GM18858 (cell line): ENCODE measurements at regions not wholly inside any gene's neighbourhood (a gene's known extent, or its start where the extent isn't known, plus 50 kb on each side); places are given as distances from the start of the nearest gene placed in this dataset.
"Not testable (repeated sequence)": the region's sequence is repeated elsewhere in the genome, so short reads cannot be mapped to it uniquely, and the experiment has no call there.

Source experiments
- ATAC-seq: cut with Tn5 transposase; IDR thresholded peaks from one replicate; pipeline ENCODE4 v1.9.1; 2021; ENCODE audit not compliant: unreplicated experiment

DNA sequence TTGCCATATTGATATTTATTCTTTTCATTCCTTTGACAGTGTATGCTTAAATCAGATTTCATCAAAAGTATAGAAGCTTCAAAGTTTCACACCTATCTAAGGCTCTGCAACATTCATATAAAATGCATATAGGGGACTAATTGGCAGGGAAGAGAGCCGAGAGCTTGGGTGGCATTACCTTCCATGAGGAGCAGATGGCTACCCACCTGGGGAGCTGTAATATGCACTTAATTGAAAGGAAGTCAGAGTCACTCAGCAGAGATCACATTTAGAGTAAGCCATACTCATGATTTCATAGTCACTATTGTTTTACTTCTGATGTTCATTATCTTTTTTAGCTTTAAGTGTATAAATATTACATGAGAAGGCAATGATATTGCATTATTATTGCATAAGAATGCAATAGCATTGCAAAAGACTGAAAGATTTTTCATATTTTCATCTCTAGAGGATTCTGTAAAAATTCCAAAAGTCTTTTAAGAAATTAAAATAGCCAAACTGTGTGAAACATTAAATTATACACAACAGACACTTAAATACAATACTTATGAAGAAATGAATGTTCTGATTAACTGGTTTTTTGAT lies 1305.2 kb downstream of the EPHA7 start:
- no peak for ATAC-seq

DNA sequence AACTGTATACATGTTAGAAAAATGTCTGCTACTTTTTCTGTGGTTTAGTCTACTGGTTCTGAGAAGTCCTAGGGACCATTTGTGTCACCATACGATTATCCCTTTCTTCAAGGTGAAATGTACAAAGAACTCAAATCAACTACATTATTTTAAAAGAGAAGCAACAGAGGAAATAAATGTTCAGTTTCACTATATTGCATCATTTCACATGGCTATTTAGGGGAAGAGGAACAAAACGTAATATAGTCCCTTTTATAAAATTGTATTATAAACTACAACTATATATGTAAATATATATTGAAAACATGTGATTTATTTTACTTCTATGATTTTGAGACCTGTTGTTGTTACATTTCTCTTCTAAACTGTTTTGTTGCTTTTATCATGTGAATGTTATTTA lies 1308.0 kb downstream of the EPHA7 start:
- ATAC-seq, result no peak

DNA sequence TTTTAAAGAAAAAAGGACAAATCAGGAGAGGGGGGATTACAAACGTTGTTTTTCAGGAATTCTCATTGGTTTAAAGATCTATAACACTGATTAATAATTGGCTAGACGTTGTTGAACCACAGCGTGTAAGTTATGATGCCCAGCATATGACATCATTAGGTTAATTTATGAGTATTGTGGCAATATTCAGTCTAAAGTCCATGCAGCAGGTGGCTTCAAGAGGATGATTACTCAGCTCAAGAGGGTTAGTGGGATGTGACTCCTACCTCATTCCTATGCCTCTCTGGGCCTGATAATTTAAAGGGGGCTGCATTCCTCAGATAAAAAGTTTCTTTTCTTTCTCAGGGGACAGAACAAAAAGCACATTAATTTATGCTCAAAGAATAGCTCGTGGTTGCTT lies 1309.0 kb downstream of the EPHA7 start:
- ATAC-seq, result no peak

DNA sequence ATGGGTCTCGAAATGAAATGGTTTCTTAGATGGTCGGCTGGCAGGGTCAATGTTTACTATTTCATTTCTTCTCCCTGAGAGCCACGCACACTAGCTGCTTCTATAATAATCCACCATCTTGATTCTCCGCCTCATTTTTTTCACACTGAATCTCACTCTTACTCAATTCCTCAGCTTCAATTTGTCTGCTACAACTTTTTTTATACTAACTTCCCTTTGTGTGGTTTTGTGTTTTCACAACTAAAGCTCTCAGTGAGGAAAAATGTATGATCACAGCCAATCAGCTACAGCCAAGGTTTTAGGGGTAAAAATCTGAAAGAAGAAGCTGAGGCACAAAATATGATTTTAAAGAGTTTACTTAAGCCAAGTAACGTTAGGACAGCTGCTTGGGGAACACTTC lies 1309.4 kb downstream of the EPHA7 start:
- no peak for ATAC-seq

DNA sequence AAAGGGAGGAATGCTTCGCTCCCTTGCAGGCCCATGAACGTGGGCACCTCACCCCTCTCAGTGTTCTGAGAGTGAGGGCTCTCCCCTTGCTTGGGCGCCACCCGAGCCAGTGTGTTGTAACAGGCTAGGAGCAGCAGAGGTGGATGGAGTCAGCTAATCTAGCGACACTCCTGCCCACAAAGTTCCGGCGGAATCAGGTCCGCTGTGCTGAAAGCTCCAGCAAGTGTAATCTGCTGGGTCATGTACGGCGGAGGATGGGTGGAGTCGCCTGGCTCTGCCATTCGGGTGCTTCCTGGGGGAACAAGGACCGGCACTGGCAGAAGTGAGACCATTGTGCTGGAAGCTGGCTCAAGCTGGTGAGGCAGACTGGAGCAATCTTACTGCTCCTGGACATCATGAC lies 1310.1 kb downstream of the EPHA7 start:
- no peak for ATAC-seq

DNA sequence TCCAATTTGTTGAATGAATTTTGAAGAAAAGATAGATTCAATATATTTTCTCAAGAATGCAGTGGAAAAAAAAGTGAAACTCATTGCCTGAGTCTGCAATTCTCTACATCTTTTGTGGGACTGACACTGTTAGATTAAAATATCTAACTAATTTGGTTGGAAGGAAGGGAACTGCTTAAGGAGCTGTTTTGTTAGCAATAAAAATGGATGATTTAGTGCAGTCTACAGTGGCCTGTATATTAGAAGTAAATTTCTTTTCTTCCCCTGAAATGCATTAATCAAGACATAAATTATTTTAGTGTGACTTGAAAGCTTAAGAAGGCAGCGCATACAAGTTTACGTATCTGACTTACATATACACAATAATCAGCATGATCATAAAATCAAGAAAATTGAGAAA lies 1332.6 kb downstream of the EPHA7 start:
- ATAC-seq, result no peak

DNA sequence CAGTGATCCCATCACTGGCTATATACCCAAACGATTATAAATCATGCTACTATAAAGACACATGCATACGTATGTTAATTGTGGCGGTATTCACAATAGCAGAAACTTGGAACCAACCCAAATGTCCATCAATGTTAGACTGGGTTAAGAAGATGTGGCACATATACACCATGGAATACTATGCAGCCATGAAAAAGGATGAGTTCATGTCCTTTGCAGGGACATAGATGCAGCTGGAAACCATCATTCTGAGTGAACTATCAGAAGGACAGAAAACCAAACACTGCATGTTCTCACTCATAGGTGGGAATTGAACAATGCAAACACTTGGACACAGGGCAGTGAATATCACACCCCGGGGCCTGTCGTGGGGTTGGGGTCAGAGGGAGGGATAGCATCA lies 1335.4 kb downstream of the EPHA7 start:
- ATAC-seq, result not testable (repeated sequence)

DNA sequence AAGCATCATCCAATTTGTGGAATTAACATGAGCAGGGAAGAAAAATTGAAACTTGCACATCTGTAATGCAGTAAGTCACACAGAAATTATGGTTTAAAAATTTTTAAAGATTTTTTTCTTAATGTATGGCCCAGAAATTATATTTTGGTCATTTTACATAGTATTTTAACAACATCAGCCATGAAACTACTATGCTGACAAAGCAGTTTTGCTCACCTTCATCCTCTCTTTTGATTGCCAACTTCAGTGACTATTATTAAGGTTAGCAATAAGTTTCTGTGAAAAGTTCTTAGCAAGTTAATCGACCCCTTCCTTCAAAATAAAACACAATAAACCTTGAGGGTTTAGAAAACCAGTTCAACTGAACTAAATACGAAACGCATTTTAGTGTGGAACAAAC lies 1347.0 kb downstream of the EPHA7 start:
- no peak for ATAC-seq

DNA sequence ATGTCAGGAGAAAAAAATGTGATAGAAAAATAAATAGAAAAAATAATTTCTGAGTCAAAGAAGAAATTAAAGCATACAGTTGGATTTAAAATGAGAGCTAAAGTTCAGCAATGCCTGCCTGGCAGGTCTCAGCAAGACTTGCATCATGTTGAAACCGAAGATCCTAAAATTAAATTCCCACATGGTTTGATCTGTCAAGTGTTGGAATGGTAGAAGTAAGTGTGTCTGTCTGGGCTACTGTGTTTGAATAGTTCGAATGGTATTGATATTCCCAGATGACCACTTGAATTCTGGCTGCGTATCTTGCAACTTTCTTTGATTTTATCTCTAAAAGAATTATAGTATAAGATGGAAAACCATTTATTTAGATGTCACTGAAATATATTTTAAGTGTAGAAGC lies 1349.6 kb downstream of the EPHA7 start:
- no peak for ATAC-seq

DNA sequence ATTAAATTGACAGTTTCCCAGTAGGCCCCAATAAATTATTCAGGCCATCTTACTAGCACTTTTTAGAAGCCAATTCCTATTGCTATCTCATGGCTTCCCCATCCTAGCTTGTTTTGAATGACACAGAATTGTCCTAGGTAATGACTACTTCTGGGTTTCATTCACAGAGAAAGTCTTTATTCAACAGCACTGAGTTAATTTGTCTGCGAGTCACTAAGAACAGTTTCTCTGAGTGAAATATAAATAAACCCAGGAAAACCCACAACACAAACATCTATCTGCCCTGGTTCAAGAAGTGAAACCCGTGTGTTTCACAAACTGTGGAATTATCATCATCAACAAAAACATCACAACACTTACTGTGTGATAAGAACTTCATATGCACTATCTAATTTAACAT lies 1366.8 kb downstream of the EPHA7 start:
- no peak for ATAC-seq

DNA sequence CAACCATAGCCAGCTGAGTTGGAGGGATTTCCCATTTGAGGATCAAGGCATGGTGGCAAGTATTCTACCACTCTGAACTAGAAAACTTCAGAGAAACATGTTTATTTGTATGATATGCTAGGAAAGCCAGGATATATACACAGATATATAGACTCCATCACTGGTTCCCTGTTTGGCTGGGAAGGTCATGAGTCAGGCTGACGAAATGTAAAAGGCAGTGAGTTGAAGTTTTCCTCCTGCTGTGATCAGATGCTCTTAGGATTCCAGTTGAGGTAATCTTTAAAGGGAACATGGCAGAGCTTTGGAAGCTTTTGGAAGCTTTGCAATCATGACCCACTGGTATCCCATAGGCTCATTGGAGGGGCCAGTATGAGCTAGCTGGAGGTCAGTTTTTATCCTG lies 1369.1 kb downstream of the EPHA7 start:
- ATAC-seq, result no peak

DNA sequence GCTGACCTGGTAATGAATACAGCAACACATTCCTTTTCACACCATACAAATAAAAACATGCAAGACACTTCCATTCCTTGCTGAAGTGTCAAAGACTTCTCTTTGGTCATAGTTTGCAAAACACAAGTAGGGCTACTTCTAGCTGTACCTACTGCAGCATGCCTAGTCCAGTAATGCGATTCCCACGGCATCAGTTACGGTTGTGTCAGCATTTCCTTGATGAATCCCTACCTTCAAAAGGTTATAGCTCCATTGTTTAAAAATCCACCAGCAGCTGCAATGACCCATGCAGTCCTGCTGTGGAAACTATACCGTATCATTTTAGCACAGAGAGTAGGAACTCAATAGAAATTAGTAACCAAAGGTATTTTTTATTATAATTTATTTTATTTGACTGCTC lies 1371.5 kb downstream of the EPHA7 start:
- ATAC-seq, result no peak

DNA sequence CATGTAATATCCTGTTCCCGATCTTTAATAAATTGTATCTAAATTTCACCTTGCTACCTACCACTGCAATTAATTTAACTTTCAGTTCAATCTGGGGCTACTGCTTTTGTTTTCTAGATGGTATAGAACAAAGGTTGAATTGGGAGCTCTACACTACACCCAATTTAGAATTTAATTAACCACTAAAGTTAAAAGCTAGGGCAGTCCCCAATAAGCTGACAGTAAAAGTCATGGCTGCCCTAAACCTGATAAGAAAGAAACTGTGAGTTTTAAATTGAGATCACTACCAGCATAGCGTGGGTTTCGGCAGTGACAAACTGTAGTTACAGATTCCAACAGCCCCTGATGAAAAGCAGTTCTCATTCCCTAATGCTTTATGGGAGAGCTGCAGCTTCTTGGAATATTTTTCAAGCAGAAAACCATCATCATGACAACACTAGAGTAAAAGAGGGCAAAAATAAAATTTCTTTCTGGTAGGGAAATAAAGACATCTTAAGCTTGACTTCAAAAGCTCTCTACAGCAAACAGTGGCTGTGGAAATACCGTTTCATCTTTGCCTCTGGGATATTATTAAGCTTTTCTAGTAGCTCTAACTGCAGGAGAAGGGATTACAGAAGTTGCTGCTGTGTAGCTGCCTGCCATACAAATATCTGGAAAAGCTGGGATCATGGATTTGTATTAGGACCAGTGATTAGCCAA lies 1372.1 kb downstream of the EPHA7 start:
- no peak for ATAC-seq

DNA sequence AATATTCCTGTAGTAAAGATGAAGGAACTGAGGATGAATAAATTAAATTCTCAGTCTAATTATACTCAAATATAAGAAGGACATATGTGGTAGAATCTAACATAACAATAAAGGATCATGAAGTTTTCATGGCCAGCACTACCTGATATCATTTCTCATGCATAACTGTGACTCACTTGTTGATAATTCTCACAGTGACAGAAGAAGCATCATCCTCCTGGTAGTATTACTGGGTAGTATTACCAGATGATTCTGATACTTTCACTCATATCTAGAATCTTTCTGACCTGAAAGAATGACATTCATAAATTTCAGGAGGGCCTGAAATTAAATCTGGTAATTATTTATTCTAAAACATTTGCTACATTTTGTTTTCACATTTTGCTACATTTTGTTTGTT lies 1375.0 kb downstream of the EPHA7 start:
- ATAC-seq, result no peak

DNA sequence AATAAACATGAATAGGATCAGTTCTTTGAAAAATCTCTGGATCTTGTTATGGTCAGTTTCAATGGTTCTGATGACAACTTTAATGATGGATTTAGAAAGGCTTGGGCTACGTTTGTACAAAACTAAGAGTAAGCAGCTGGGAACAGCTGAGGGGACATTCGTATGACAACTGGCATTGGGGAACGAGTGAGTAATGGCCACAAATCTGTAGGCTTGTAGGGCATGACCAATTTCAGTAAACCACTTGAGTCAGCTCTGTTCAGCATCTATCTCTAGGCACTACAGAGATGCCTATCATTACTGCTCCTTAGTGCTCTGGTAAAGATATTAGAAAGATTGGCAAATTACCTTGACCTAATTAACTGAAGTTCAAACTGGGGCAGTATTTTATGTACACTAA lies 1375.6 kb downstream of the EPHA7 start:
- no peak for ATAC-seq

DNA sequence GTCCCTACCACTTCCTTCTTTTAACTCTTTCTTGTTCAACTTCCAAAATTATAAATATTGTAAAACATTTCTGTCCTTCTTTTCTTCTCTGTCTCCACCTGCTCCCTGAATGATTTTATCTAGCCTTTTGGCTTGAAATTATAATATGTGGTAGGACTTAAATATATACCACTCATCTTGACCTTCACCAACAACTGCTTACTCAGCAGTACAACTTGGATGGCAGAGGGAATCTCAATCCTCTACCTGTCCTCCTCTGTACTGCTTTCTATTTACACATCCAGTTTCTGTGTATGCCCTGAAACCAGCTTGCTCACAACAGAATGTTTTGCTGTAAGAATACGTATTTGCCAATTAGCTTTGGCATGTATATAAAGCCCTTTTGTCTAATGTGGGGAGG lies 1392.5 kb downstream of the EPHA7 start:
- no peak for ATAC-seq

DNA sequence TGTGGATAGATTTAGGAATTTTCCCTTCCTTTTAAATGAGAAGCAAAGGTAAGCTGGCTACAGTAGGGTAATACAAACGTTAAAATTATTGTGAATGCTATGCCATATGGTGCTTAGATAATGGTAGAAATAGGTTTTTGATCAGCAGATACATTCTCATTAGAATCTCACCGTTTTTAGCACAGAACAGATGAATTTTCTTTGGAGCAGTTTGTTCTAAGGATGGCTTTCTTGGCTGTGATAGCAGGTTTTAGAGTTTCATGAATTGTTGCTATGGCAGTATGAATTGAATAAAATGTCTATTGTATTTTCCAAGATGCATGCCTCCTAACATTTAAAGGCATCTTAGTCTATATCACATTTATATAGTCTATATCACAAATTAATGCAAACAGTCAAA lies 1394.5 kb downstream of the EPHA7 start:
- ATAC-seq, result no peak

DNA sequence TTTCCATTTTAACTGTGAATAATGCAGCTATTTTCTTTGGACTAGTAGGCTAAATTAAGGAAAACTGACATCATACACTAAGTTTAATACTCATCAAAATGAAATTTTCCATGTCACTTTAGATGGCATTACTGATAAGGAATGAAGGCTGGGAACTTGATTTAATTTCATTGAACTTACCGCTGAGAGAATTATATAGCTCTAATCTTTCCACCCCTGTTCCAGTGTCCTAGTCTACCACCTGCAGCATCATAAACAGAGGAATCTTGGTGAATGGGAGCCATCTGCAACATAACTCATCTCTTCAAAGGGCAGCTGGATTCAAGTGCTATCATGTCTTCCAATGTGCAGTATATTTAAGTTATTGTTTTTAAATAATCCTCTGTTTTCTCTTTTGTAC lies 1395.2 kb downstream of the EPHA7 start:
- ATAC-seq, result no peak

DNA sequence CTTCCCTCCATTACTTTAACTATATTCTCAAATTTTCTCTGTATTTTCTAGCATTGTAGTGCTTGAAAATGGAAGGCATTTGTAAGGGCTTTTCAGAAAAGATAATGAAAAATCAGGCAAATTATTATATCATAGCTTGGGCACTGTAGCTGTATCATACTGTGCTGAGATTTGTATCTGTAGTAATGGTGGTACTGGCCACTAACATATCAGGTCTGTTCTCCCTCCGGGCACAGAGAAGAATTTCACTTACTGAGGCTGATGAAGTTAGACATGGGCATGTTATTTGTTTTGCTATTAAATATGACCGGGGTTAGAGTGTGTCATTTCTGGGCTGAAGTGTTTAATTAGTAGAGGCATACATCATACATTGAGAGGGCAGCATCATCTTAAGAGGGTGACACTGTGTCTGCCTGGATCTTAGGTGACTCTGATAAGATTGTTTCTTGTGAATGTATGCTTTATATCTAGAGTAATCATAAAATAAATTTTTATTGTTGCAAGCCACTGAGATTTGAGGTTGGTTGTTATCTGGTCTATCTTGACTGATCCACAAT lies 1395.9 kb downstream of the EPHA7 start:
- no peak for ATAC-seq

DNA sequence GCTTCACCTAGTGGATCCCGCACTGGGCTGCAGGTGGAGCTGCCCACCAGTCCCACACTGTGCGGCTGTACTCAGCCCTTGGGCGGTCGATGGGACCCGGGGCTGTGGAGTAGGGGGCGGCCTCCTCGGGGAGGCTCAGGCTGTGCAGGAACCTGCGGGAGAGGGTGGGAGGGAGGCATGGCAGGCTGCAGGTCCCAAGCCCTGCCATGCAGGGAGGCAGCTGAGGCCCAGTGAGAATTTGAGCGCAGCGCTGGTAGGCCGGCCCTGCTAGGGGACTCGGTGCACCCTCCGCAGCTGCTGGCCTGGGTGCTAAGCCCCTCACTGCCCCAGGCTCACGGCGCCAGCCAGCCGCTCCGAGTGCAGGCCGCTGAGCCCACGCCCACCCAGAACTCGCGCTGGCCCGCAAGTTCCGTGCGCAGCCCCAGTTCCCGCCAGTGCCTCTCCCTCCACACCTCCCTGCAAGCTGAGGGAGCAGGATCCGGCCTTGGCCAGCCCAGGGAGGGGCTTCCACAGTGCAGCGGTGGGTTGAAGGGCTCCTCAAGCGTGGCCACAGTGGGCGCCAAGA lies 1407.6 kb downstream of the EPHA7 start:
- ATAC-seq, result no peak

DNA sequence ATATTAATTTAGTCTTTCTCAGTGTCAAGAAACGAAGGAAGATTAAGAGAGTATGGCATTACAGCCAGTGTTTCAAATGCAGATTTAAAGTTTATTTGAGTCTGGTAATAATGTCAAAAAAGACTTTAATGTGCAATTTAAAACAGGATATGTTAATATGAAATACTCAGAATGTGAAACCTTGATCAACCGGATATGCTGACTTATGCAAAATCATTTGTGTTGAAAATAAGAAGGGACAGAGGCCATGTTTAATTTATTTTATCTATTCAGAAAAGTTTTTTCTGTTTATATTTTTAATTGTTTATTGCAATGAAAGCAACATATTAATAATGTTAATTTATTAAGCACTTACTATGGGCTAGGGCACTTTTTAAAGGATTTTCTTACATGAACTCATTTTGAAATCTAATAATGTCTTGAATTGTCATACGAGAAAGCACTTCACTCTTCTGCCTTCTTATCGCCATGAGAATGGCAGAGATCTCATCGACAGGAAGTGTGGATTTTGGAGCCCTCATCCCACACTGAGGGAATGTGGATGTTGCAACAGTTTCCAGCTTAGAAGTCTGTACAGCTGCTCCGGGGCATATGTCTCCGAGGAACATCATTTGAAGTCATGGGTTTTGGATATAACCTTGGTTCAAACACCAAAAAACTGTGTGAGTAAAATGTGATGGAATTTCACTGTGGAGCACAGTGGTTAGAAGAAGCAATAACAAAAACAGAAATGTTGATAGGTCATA lies 1410.4 kb downstream of the EPHA7 start:
- no peak for ATAC-seq

DNA sequence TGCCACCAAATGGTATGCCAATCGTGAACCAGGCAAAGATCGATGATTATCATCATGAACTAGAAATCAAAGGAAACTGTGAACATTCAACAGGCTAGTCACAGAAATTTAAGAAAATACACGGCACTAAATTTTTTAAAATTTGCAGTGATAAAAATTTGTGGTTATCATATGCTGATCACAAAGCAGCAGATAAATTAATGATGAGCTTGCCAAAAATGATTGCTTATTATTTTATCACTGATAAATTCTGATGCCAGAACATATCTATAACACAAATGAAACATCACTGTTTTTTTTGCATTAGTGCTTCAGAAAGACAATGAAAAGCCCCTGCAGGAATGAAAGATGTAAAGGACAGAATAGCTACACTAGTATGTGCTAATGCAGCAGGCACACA lies 1413.2 kb upstream of the MAP3K7 start:
- ATAC-seq, result no peak
